GM06990 (cell line): ENCODE measurements at regions not wholly inside any gene's neighbourhood (a gene's known extent, or its start where the extent isn't known, plus 50 kb on each side); places are given as distances from the start of the nearest gene placed in this dataset.

Experiments used
- DNase-seq: peaks from one replicate; pipeline ENCODE4 v3.0.0-alpha.2; 2011; ENCODE audit not compliant: insufficient read length; ENCODE audit errors: extremely low read depth
- H3K27me3 ChIP-seq: replicated peaks from 2 replicates; pipeline ENCODE4 v1.6.0; 2011; ENCODE audit warnings: low read length; ENCODE audit not compliant: control insufficient read depth, insufficient read depth
- H3K36me3 ChIP-seq: 2 replicates; pipeline ENCODE4 v1.5.1; 2011; ENCODE audit warnings: low read length; ENCODE audit not compliant: control insufficient read depth, insufficient read depth
- H3K4me3 ChIP-seq: replicated peaks from 2 replicates; pipeline ENCODE4 v1.5.1; 2011; ENCODE audit warnings: low read depth, mild to moderate bottlenecking, control low read depth, low read length
- TF ChIP-seq, protein P1 (sequence below): IDR thresholded peaks from 2 replicates; pipeline ENCODE4 v1.5.1; 2011; ENCODE audit warnings: low read length, control low read depth, mild to moderate bottlenecking, inconsistent platforms; ENCODE audit not compliant: insufficient read depth, poor library complexity, severe bottlenecking

DNA sequence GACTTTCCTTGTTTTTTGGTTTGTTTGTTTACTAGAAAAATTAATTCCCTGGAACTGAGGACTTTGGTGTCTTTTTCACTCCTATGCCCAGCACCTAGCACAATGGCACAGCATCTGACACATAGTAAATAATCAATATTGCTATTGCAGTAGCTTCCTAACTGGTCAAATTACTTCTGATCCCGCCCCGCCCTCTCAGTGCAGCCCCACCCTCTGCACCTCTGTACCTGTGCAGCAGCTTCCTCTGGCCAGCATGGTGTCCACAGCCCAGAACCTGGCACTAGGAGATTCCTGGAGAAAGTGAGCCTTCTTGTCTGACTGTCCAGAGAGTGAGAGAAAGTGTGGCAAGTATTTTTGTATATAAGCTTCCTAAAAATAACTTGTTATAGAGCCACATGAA, 343.2 kb downstream of the ZNF608 start:
- Histone ChIP-seq H3K4me3 (no peak overlapping the region), H3K27me3 (no peaks in the 10 kb centered on the region), H3K36me3 (no peaks in the 10 kb centered on the region)
- no peak for DNase-seq
- TF ChIP-seq, protein P1, sequence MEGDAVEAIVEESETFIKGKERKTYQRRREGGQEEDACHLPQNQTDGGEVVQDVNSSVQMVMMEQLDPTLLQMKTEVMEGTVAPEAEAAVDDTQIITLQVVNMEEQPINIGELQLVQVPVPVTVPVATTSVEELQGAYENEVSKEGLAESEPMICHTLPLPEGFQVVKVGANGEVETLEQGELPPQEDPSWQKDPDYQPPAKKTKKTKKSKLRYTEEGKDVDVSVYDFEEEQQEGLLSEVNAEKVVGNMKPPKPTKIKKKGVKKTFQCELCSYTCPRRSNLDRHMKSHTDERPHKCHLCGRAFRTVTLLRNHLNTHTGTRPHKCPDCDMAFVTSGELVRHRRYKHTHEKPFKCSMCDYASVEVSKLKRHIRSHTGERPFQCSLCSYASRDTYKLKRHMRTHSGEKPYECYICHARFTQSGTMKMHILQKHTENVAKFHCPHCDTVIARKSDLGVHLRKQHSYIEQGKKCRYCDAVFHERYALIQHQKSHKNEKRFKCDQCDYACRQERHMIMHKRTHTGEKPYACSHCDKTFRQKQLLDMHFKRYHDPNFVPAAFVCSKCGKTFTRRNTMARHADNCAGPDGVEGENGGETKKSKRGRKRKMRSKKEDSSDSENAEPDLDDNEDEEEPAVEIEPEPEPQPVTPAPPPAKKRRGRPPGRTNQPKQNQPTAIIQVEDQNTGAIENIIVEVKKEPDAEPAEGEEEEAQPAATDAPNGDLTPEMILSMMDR, result no peak

DNA sequence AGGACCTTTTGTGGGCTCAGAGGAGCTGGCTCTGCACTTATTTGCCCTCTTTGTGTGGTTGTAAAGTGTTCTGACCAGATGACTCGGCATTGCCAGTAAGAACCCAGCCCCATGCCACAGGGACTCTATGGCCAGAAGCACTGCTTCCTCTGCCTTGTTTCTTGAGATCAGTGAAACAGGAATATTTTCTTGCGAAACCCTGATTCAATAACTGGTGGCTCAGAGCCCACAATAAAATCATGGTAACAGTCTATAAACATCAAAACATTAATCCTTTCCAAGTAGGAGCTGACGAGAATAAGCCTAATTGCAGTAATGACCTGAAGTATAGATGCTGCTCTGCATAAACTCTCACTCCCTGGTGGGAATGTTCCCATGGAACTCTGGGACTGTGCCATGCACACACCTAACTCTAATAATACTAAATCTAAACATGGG, 344.3 kb downstream of the ZNF608 start:
- TF ChIP-seq, protein P1, result no peak
- DNase-seq, result no peak
- no peak overlapping the region for H3K4me3 ChIP-seq
- no peaks in the 10 kb centered on the region for H3K27me3 ChIP-seq
- H3K36me3 ChIP-seq, result no peaks in the 10 kb centered on the region

DNA sequence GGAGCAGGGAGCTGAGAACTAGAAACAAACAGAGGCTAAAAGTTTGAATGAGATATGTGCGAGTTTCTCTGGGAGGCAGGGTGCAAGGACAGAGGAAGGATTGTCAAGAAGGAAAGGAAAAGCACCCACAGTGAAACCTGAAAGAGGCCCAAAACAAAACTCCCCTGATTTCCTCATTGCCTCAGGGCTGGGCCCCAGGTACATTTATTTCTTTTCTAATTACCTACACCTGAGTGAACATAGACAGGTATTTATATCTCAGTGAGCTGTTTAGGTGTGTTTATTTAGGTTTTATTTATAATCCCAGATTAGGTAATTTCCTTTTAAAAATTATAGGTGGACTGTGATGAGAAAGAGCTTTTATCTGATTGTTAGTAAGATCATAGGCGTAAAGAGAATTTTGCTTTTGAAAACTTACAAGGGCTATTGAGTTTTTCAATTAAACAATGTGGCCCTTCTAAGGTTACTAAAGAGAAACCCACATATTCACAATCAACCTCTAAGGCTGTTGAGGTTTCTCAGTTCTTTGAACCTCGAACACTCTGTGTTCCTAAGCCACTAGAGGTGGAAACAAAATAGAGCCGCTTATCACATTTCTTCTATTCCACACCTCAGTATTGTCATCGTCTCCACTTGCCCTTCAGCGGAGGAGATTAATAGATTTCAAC, 344.8 kb downstream of the ZNF608 start:
- Histone ChIP-seq H3K4me3 (no peak overlapping the region), H3K27me3 (no peaks in the 10 kb centered on the region), H3K36me3 (no peaks in the 10 kb centered on the region)
- TF ChIP-seq, protein P1, result no peak
- DNase-seq, result no peak

DNA sequence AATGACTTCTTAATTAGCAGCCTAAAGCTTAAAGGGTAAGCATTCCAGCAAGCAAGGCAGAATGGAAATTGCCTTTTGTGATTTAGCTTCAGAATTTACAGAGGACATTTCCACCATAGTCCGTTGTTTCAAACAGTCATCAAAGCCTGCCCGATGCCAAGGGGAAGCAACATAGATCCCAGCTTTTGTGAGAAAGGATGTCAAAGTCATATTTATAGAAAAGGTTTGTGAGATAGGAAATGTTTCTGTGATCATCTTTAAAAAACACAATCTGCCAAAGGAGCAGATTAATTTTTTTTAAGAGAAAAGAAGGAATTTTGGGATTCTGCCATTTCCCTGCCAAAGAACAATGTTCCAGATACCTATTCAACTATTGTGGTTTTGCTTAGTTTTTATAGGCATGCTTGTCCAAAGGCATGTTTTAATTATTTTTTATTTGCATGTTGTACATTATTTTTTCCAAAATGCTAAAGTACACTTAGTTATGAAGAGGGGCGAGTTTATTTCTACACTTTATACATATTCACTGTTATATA, 346.9 kb downstream of the ZNF608 start:
- Histone ChIP-seq H3K4me3 (no peak overlapping the region), H3K36me3 (no peaks in the 10 kb centered on the region), H3K27me3 (no peaks in the 10 kb centered on the region)
- TF ChIP-seq, protein P1, result no peak
- DNase-seq, result no peak

DNA sequence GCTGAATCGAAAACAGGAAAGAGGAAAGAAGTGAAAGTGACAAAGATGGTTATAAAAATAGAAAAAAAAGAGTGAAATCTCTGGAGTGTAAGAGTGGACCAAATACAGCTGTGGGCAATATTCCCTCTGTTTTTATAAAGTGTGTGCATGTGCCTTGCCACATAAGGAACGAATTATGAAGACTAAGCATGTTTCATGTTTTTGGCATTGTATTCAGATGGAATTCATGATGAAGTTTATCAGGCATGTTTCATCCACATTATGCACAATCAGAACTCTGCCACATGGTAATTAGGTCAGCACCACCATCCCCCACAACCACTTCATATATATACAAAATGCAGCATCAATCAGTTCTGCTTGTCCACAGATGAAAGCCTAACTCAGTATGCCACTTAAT, 348.0 kb downstream of the ZNF608 start:
- TF ChIP-seq, protein P1, result no peak
- H3K4me3 ChIP-seq, result no peak overlapping the region
- DNase-seq, result no peak
- no peaks in the 10 kb centered on the region for H3K36me3 ChIP-seq
- no peaks in the 10 kb centered on the region for H3K27me3 ChIP-seq
